GM18873 (cell line): ENCODE measurements at regions not wholly inside any gene's neighbourhood (a gene's known extent, or its start where the extent isn't known, plus 50 kb on each side); places are given as distances from the start of the nearest gene placed in this dataset.
"Not testable (repeated sequence)": the region's sequence is repeated elsewhere in the genome, so short reads cannot be mapped to it uniquely, and the experiment has no call there.

Experiments used
- ATAC-seq: cut with Tn5 transposase; IDR thresholded peaks from one replicate; pipeline ENCODE4 v1.9.1; 2021; ENCODE audit warnings: mild to moderate bottlenecking, moderate library complexity, moderate number of reproducible peaks; ENCODE audit not compliant: unreplicated experiment, low FRiP score

DNA sequence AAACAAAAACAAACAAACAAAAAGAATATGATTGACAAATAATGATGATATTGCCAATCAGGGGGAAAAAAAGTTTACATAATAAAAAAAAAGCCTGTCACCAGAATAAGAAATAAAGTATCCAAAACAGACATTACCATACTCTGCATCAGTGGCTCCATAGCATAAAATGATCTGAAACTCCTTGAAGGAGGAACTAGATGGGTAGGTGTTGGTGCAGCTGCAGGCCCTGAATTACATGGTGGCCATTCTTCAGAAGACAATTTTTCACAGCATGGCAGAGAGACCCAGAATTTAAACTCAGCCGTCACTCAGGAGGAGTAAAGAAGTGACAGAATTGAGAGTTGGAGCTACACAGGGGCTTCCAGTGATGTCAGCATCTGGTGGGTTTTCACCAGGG, 60.2 kb downstream of the GLUL start:
- ATAC-seq, result no peak

DNA sequence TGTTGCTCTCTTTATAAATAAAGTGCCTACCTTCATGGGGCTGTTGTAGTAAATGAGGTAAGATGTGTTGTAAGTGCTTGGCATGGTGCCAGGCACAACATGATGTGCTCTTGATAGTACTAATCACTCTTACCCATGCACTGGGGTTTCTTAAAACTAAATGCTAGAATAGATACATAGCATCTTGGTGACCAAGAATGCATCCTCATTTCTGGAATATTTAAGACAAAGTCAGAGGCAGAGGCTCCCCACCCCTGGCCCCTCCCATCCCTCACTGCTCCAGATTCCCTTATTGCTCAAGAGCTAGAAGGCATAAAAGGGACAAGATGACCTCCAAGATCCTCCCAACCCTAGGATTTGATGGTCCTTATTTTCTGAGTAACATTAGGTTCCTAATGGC, 61.3 kb downstream of the GLUL start:
- ATAC-seq, result no peak

DNA sequence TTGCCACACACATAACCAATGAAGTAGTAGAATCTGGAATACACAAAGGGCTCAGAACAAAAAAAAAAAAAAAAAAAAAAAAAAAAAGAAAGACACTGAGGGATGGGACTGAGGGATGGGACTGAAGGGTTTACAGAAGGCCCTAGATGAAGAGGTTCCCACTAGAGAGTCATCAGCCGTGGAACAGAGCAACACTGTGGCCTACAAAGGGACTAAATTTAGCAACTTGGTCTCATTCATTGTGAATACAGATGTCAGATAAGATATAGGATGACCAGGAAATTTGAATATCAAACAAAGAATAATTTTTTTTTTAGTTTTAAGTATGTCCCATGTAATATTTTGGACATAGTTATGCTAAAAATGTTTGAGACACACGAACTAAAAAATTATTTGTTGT, 62.1 kb downstream of the GLUL start:
- ATAC-seq, result no peak

DNA sequence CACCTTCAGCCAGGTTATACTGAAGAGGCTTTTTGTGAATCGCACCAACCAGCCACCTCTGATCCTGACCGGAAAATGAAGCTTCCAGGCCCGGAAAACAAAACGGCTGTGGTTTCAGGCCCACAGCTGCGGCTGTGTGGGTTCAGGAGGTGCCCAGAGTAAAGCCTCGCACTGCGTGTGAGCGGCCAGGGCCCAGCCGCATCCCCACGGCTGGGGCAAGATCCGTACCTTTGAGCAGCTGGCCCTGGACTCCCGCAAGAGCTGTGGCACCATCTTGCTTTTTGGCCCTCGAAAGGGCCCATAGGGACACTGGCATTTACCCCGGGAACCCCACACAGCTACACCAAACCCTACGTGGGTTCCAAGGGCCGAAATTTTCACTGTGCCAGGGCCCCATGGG, 63.0 kb downstream of the GLUL start:
- ATAC-seq, result no peak

DNA sequence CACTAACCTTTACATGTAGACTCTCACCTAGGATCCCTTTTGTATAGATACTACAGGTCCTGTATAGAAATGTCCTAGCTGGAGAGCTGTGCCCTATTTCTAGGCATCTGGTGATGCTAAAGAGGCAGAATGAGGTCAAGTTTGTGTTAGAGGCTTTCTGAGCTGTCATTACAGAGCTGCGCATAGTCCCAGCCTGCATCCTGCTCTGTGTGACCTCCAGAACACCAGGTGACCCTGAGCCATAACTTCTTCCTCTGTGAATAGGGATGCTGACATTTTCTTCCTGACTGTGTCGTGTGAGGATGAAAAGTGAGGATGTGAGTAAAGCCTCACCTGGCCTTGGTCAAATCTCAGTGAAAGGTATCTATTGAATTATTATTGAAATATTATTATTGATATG, 66.3 kb downstream of the GLUL start:
- ATAC-seq, result no peak

DNA sequence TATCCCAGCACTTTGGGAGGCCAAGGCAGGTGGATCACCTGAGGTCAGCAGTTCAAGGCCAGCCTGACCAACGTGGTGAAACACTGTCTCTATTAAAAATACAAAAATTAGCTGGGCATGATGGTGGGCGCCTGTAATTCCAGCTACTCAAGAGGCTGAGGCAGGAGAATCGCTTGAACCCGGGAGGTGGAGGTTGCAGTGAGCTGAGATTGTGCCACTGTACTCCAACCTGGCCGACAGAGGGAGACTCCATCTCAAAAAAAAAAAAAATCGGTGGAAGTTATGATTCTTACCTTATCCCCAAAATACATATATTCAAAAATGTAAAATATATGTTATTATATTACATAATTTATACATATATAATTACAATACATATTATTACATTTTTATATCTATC, 70.1 kb downstream of the GLUL start:
- ATAC-seq, result not testable (repeated sequence)

DNA sequence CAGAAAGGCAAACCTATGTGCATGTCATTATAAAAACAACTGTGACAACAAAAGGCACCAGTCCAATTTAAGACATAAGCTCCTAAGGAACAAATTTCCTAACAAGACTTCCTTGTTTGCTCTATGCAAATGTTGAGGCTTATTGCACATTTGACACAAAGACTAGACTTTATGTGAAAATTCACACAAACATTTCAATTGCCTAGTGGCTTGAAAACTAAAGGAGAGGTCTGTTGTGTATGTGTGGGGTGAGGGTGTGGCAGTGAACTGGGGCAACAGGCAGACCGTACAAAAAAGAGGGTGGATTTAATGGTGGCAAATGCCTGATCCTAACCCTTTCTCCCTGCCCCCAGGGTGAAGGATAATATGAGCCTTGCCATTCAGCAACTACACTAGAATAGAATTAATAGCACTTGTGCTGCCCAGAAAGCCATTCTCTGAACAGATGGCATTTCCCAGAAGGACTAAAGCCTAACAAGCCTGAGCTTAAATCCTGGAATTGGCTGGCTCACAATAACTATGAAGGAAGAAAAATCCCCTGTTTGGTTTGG, 73.9 kb downstream of the GLUL start:
- no peak for ATAC-seq

DNA sequence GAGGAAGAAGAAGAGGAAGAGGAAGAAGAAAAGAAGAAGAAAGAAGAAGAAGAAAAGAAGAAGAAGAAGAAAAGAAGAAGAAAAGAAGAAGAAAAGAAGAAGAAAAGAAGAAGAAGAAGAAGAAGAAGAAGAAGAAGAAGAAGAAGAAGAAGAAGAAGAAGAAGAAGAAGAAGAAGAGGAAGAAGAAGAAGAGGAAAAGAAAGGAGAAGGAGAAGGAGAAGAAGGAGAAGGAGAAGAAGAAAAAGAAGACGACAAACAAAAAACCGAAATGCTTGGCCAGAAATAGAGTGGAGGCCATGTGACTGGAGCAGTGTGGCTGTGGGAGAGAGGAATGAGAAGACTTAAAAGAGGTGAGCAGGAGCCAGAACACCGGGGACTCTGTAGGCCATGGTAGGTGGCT, 75.1 kb downstream of the GLUL start:
- ATAC-seq, result not testable (repeated sequence)

DNA sequence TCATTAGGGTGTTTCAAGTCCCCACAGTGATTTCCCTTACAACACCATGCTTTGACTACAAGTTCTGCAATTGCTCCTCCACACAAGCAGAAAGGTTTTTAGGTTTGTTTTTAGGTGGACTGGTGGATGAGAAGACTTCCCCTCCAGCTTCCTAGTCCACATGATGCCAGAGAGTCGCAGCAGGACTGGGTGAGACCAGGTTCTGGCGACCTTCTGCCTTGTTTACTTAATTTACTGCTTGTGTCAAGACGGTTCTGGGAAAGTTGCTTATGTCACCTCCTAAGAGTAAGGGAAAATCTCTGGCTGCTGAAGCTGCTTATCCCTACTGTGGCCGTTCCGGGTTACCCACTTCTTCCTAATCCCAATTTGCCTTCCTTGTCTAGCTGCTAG, 76.4 kb downstream of the GLUL start:
- no peak for ATAC-seq

DNA sequence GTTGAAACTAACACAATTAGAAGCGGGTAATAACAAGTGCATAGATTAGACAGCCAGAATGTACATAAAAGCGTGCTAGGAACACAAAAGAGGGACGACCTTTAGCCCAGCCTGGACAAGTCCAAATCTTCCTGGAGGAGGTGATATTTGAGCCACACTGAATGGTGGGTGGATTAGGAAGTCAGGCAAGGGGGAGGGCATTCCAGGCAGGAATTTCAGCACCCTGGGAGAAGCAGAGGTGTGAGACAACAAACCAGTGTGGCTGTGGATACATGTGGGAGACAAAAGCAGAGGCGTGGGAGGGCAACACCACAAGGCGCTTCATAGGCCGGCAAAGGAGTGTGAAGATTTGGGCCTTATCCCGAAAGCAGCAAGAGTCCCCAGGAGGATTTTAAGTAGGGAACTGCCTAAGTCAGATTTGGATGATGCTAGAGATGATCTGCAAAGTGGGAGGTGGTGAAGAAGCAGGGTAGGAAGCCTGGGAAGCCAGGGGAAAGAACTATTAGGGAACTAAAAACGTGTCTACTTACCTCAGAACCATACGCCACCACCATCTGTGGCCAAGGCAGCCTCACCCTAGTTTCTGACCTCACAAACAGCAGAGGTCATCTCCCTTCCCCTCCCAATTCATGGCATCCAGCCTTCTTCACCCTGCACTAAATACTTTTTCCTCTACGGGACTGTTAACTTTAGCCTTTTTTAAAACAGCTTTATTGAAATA, 81.8 kb downstream of the GLUL start:
- ATAC-seq, result no peak

DNA sequence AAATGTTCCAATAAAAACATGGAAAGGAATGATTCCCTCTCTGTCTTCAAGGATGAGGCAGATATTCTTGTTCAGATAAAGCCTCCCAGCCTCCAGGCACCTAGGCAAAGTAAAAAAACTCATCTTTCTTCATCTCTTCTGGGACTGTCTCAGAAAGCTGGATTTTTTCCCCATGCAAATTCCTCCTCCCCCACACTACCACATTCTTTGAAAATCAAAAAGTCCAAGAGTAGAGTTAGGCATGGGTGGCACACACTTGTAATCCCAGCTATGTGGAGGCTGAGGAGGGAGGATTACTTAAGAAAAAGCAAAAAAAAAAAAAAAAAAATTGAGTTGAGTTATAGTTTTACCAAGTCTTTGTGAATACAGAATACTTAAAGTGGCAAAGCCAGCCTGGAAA, 82.8 kb downstream of the GLUL start:
- no peak for ATAC-seq

DNA sequence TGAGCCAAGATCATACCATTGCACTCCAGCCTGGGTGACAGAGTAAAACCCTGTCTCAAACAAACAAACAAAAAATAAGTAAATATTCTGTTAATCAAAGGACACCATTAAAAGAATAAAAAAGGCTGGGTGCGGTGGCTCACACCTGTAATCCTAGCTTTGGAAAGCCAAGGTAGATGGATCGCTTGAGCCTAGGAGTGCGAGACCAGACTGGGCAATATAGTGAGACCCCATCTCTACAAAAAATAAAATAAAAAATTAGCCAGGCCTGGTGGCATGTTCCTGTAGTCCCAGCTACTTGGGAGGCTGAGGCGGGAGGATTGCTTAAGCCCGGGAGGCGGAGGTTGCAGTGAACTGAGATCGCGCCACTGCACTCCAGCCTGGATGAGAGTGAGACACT, 84.1 kb downstream of the GLUL start:
- ATAC-seq, result not testable (repeated sequence)

DNA sequence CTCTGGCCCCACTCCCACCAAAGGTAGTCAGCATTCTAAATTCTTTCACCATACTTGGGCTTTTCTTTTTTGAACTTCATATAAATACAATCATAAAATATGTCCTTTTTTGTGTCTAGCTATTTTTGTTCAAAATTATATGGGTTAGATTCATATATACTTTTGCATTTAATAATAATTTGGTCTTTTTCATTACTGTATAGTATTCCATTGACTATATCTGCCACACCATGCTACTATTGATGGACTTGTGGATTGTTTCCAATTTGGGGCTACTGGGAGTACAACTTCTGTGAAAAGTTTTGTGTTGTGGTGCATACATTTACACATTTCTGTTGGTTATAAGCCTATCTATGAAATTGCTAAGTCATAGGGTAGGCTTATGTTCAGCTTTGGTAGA, 85.7 kb downstream of the GLUL start:
- ATAC-seq, result no peak

DNA sequence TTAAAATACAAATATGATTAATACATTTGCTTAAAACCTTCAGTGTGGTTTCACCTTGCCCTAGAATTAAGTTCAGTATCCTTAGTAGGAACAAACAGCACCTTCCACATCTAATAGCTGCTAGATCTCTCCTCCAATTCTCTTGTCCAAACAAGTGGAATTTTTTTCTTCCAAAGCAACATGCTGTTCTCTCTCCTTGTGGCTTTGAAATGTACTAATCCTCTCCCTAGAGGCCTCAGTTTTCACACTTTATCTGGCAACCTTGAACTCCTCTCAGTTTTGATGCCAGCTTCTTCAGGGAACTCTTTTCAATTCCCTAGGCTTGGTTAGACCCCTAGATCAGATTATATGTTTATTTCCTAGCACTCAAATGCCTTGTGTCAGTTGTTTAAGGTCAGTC, 87.0 kb downstream of the GLUL start:
- no peak for ATAC-seq

DNA sequence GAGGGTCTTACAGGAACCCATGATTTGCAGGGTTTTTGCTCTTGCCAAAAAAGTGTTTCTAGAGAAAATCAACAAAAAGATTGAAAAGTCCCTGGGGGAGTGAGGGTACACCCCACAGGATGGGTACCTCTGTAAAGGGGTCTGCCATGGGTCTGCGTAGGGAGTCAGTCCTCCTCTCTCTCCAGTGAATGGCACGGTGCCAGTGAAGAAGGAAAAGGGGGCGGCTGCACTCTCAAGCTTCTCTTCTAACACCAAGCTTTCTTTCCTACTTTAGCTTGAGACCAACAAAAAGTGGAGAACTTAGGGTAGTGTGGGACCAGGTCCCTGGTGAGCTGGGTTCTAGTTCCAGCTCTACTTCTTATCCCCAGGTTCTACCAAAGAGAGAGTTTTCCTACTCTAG, 87.4 kb downstream of the GLUL start:
- ATAC-seq, result no peak

DNA sequence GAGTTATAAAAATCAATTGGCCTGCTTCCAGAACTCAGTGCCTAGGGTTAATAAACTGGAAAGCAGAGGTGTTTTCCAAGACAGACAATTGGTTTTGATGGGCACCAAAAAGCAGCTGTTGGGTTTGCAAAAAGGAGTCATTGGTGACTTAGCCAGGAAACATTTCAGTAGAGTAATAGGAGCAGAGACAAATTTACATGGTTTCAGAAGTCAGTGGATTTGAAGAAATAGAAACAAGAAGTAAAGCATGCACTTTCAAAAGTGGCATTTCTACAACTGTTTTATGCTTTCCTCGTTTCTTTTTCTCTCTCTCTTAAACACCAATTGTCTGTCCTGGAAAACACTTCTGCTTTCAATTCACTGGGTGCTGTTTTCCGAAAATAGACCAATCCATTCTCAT, 87.8 kb downstream of the GLUL start:
- ATAC-seq, result no peak

DNA sequence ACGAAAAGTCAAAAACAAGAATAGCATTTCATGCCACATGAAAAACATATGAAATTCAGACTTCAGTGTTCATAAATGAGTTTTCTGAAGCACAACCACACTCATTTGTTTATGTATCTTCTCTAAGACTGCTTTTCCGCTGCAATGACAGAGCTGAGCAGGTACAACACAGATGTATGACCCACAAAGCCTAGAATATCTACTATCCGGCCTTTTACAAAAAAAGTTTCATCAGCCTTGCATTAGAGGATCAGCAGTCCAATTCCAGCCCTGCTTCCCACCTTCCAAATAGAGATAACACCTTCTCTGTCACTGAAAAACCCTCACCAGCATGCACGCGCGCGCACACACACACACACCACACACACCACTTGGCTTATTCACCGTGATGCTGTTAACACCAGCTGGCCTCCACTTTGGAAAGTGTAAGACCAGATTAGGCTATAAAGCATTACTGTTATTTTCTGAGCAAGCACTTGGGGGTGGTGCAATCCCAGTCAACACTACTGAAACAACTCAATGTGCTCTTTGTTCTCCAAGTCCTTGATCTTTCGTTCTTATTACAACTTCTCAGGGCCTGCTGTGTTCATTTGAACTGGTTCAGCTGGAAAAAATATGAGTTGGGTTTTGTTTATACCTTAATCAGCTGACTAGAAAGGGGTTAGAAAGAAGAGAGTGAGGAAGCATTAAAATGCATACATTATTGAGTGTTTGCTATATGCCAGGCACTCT, 90.0 kb downstream of the GLUL start:
- no peak for ATAC-seq

DNA sequence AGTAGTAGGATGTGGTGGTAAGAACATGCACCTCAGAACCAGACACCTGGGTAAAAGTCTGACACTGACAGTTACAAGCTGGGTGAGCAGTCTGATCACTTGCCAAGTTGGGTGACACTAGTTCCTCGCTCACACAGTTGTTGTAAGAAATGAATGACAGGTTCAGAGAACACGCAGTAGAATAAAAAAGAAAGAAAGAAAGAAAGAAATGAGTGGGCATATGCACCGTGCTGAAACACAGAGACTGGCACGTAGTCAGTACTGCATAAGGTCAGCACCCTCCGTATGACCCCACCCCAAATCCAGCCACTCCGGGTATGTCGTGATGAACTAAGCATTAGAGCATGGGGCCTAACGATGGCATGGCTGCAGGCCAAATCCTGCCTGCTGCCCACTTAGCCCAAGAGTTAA, 90.6 kb downstream of the GLUL start:
- no peak for ATAC-seq

DNA sequence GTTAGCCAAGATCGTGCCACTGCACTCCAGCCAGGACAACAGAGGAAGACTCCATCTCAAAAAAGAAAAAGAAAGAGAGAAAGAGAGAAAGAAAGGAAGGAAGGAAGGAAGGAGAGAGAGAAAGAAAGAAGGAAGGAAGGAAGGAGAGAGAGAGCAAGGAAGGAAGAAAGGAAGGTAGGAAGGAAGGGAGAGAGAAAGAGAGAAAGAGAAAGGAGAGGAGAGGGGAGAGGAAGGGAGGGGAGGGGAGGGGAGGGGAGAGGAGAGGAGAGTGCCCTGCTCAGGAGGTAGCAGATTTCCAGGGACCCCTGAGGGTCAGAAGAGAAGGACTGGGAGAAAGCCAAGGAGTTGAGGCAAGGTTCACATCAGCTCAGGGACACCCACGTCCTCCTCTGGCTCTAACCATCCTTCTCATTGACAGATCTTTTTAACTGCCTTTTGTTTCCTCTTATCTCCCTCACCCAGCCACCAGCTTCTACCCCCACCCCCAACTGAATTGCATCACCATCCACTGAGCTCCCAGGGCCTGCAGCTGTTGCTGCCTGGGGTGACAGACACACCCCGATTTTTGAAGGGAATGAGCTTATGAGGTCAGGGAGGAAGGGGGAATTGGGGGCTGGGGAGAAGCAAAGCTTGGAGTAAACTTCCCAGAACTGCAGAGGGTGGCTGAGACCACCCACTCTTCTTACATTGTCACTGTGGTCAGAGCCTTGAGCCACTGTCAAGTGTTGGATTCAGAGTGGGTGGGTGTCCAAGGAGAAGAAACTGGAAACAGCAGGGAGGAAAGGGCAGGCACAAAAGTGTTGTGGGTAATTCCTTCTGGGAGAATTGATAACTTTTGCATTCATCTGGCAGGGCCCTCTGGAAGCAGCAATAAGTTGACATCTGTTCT, 91.6 kb downstream of the GLUL start:
- no peak for ATAC-seq

DNA sequence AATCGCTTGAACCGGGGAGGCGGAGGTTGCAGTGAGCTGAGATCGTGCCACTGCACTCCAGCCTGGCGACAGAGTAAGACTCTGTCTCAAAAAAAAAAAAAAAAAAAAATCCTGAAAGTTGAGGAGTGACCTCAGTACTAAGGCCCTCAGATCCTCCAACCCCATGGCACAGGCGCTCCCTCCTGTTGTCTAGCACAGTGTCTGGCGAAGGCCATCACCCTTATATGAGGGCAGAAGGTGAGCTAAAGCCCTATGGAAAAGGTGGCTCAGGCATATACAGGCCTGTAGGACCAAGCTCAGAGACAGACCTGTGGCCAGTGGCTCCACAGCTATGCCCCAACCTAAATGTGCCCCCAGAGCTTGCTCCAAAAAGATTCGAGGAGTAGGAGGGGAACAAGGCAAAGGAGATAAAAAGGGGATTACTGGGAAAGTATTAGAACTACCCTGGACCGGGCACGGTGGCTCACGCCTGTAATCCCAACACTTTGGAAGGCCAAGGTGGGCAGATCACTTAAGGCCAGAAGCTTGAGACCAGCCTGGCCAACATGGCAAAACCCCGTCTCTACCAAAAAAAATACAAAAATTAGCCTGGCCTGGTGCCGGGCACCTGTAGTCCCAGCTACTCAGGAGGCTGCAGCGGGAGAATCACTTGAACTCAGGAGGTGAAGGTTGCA, 92.4 kb downstream of the GLUL start:
- not testable (repeated sequence) for ATAC-seq
